ENCODE measurements at regions not wholly inside any gene's neighbourhood (a gene's known extent, or its start where the extent isn't known, plus 50 kb on each side); places are given as distances from the start of the nearest gene placed in this dataset.

- Histone ChIP-seq H2AFZ (ENCODE audit: low read depth, low read length) (no peak overlapping the region), H3K36me3 (ENCODE audit: control insufficient read depth, insufficient read depth, low read length) (no peaks in the 10 kb centered on the region), H3K9me1 (ENCODE audit: control insufficient read depth, insufficient read depth, low read length) (no peaks in the 10 kb centered on the region), H3K27ac (ENCODE audit: extremely low read depth, low read depth, low read length) (no peak overlapping the region), H3K4me3 (no peak overlapping the region), H3K4me2 (ENCODE audit: insufficient read depth, low read length) (no peak overlapping the region), H3K9me3 (replicated peaks; ENCODE audit: control insufficient read depth, insufficient read depth, low read depth, low read length) (no peaks in the 10 kb centered on the region), H3K4me1 (replicated peaks in 1 of 2; ENCODE audit: control insufficient read depth in 2 of 2, insufficient read depth in 2 of 2, low read length in 2 of 2) (no peaks in the 10 kb centered on the region), H4K20me1 (replicated peaks; ENCODE audit: control insufficient read depth, insufficient read depth, low read length) (no peaks in the 10 kb centered on the region), H3K9ac (ENCODE audit: insufficient read depth in 1 of 2, low read depth in 2 of 2, low read length in 2 of 2) (no peak overlapping the region), H3K79me2 (ENCODE audit: control insufficient read depth, insufficient read depth, low read length) (no peaks in the 10 kb centered on the region), H3K27me3 (ENCODE audit: control insufficient read depth in 2 of 2, insufficient read depth in 2 of 2, low read length in 2 of 2) (peaks cover 21 to 36% of the 10 kb centered on the region in 2 experiments)
- no peak for FAIRE-seq
- no peak for ATAC-seq
- 4% methylated on average over 1 of the region's 1 CpG for WGBS (ENCODE audit: insufficient coverage, low coverage, missing lambda C conversion rate)
- CTCF ChIA-PET (ENCODE audit: low intra/inter-chr PET ratio) = no interaction called here
- intact Hi-C loops (cut with micrococcal nuclease) = no loop called here
- TF ChIP-seq ZNF146 (CRISPR knock-in tag; IDR thresholded peaks at IDR 0.05; ENCODE audit: unreplicated experiment) = no peak
- TF ChIP-seq NFIC (IDR thresholded peaks at IDR 0.05) = peak; percentile 59
- BruUV-seq (replicated peaks) = no TSS peak
- POLR2A ChIA-PET = no interaction called here
- no peak for DNase-seq (ENCODE audit: extremely low read depth in 1 of 4, low spot score in 3 of 4)
- in situ Hi-C loops (cut with MboI) = no loop called here
Measured at GRCh38 chr7:133185512-133185911, 67.4 kb upstream of the EXOC4 start.

- BruUV-seq (replicated peaks) = no TSS peak
- no peaks in the 10 kb centered on the region for H3K9me1 ChIP-seq (ENCODE audit: control insufficient read depth, insufficient read depth, low read length)
- H3K27me3 ChIP-seq (ENCODE audit: control insufficient read depth in 2 of 2, insufficient read depth in 2 of 2, low read length in 2 of 2) = peaks cover 15 to 31% of the 10 kb centered on the region in 2 experiments
- H3K27ac ChIP-seq (ENCODE audit: extremely low read depth, low read depth, low read length) = no peak overlapping the region
- intact Hi-C loops (cut with micrococcal nuclease) (no loop called here), in situ Hi-C loops (cut with MboI) (no loop called here)
- ATAC-seq (no peak), FAIRE-seq (no peak), DNase-seq (ENCODE audit: extremely low read depth in 1 of 4, low spot score in 3 of 4) (no peak)
- no peak overlapping the region for H3K4me2 ChIP-seq (ENCODE audit: insufficient read depth, low read length)
- no peaks in the 10 kb centered on the region for H3K79me2 ChIP-seq (ENCODE audit: control insufficient read depth, insufficient read depth, low read length)
- H4K20me1 ChIP-seq (replicated peaks; ENCODE audit: control insufficient read depth, insufficient read depth, low read length) = no peaks in the 10 kb centered on the region
- CTCF ChIA-PET (ENCODE audit: low intra/inter-chr PET ratio) = no interaction called here
- no peak overlapping the region for H3K4me3 ChIP-seq
- POLR2A ChIA-PET = no interaction called here
- H2AFZ ChIP-seq (ENCODE audit: low read depth, low read length) = no peak overlapping the region
- H3K36me3 ChIP-seq (ENCODE audit: control insufficient read depth, insufficient read depth, low read length) = no peaks in the 10 kb centered on the region
- H3K9ac ChIP-seq (ENCODE audit: insufficient read depth in 1 of 2, low read depth in 2 of 2, low read length in 2 of 2) = no peak overlapping the region
- H3K4me1 ChIP-seq (replicated peaks in 1 of 2; ENCODE audit: control insufficient read depth in 2 of 2, insufficient read depth in 2 of 2, low read length in 2 of 2) = no peaks in the 10 kb centered on the region
- 0% methylated on average over 1 of the region's 1 CpG for WGBS (ENCODE audit: insufficient coverage, low coverage, missing lambda C conversion rate)
- H3K9me3 ChIP-seq (replicated peaks; ENCODE audit: control insufficient read depth, insufficient read depth, low read depth, low read length) = no peaks in the 10 kb centered on the region
- TF ChIP-seq BACH1 (tag; IDR thresholded peaks at IDR 0.05) (no peak), ZZZ3 (IDR thresholded peaks at IDR 0.05) (no peak), ZBTB7A (IDR thresholded peaks at IDR 0.05; ENCODE audit: borderline replicate concordance, control insufficient read depth, low read depth, low read length) (no peak), ZNF444 (CRISPR knock-in tag; IDR thresholded peaks at IDR 0.05) (no peak), PTBP1 (IDR thresholded peaks at IDR 0.05; ENCODE audit: low read depth, low read length) (no peak), L3MBTL2 (IDR thresholded peaks at IDR 0.05) (no peak), ZNF609 (CRISPR knock-in tag; IDR thresholded peaks at IDR 0.05; ENCODE audit: borderline replicate concordance) (no peak), USF1 (CRISPR knock-in tag; IDR thresholded peaks at IDR 0.05) (no peak), SIX5 (IDR thresholded peaks at IDR 0.05; ENCODE audit: borderline replicate concordance in 1 of 2, insufficient read depth in 1 of 2, low read depth in 1 of 2, low read length in 2 of 2) (no peak), POLR2AphosphoS5 (IDR thresholded peaks at IDR 0.05; ENCODE audit: control insufficient read depth, insufficient read depth, low read depth, low read length) (no peak)
Measured at GRCh38 chr7:133186060-133186459, 66.8 kb upstream of the EXOC4 start.
